NCI-H146 treated with DMSO at 0.1 percent for 48 hours (cell line): ENCODE measurements at regions not wholly inside any gene's neighbourhood (a gene's known extent, or its start where the extent isn't known, plus 50 kb on each side); places are given as distances from the start of the nearest gene placed in this dataset.
"Not testable (repeated sequence)": the region's sequence is repeated elsewhere in the genome, so short reads cannot be mapped to it uniquely, and the experiment has no call there.

Experiments
- DNase-seq: peaks from one replicate; lab custom pipeline; 2025; ENCODE audit not compliant: unreplicated experiment; lab: John Stamatoyannopoulos, UW

GRCh38 chr16:65372171-65372570 is 250.3 kb upstream of the CDH11 start:
- no peak for DNase-seq

- DNase-seq = no peak
Observed at GRCh38 chr16:65365732-65366715, 244.2 kb upstream of the CDH11 start.

GRCh38 chr16:65356721-65357120 is 234.9 kb upstream of the CDH11 start:
- not testable (repeated sequence) for DNase-seq

- no peak for DNase-seq
Observed at GRCh38 chr16:65355706-65356105, 233.8 kb upstream of the CDH11 start.

- no peak for DNase-seq
Observed at GRCh38 chr16:65353183-65353582, 231.3 kb upstream of the CDH11 start.

GRCh38 chr16:65349626-65350025 is 227.8 kb upstream of the CDH11 start:
- DNase-seq = no peak

GRCh38 chr16:65343556-65343955 is 221.7 kb upstream of the CDH11 start:
- DNase-seq = no peak

GRCh38 chr16:65342231-65342866 is 220.5 kb upstream of the CDH11 start:
- no peak for DNase-seq

GRCh38 chr16:65339062-65339461 is 217.2 kb upstream of the CDH11 start:
- no peak for DNase-seq

GRCh38 chr16:65336160-65336559 is 214.3 kb upstream of the CDH11 start:
- no peak for DNase-seq

- no peak for DNase-seq
Observed at GRCh38 chr16:65334081-65334480, 212.2 kb upstream of the CDH11 start.

- DNase-seq = no peak
Observed at GRCh38 chr16:65333283-65333682, 211.4 kb upstream of the CDH11 start.

- DNase-seq = no peak
Observed at GRCh38 chr16:65327346-65327745, 205.5 kb upstream of the CDH11 start.

GRCh38 chr16:65323655-65324237 is 201.9 kb upstream of the CDH11 start:
- DNase-seq = no peak

GRCh38 chr16:65319621-65320231 is 197.9 kb upstream of the CDH11 start:
- no peak for DNase-seq

- no peak for DNase-seq
Observed at GRCh38 chr16:65318590-65319257, 196.9 kb upstream of the CDH11 start.

- DNase-seq = no peak
Observed at GRCh38 chr16:65318138-65318537, 196.3 kb upstream of the CDH11 start.

- DNase-seq = no peak
Observed at GRCh38 chr16:65316808-65317207, 194.9 kb upstream of the CDH11 start.

GRCh38 chr16:65315081-65315780 is 193.4 kb upstream of the CDH11 start:
- no peak for DNase-seq

GRCh38 chr16:65314627-65315008 is 192.8 kb upstream of the CDH11 start:
- DNase-seq = no peak
